GM20000 (cell line): ENCODE measurements at regions not wholly inside any gene's neighbourhood (a gene's known extent, or its start where the extent isn't known, plus 50 kb on each side); places are given as distances from the start of the nearest gene placed in this dataset.
"Not testable (repeated sequence)": the region's sequence is repeated elsewhere in the genome, so short reads cannot be mapped to it uniquely, and the experiment has no call there.

Source experiments
- DNase-seq: peaks from one replicate; pipeline ENCODE4 v3.0.0; 2012; ENCODE audit warnings: low spot score
- TF ChIP-seq, protein P1 (sequence below): IDR thresholded peaks from 2 replicates; pipeline ENCODE4 v1.5.1; 2012; ENCODE audit warnings: mild to moderate bottlenecking, control low read depth; ENCODE audit errors: extremely low read depth, missing control alignments

GRCh38 chr2:16240402-16240801 is 300.1 kb downstream of the MYCN start:
- no peak for DNase-seq
- TF ChIP-seq, protein P1, sequence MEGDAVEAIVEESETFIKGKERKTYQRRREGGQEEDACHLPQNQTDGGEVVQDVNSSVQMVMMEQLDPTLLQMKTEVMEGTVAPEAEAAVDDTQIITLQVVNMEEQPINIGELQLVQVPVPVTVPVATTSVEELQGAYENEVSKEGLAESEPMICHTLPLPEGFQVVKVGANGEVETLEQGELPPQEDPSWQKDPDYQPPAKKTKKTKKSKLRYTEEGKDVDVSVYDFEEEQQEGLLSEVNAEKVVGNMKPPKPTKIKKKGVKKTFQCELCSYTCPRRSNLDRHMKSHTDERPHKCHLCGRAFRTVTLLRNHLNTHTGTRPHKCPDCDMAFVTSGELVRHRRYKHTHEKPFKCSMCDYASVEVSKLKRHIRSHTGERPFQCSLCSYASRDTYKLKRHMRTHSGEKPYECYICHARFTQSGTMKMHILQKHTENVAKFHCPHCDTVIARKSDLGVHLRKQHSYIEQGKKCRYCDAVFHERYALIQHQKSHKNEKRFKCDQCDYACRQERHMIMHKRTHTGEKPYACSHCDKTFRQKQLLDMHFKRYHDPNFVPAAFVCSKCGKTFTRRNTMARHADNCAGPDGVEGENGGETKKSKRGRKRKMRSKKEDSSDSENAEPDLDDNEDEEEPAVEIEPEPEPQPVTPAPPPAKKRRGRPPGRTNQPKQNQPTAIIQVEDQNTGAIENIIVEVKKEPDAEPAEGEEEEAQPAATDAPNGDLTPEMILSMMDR: no peak

GRCh38 chr2:16239296-16239850 is 299.0 kb downstream of the MYCN start:
- DNase-seq: no peak
- TF ChIP-seq, protein P1: no peak

GRCh38 chr2:16238786-16239185 is 298.4 kb downstream of the MYCN start:
- TF ChIP-seq, protein P1: no peak
- no peak for DNase-seq

DNA sequence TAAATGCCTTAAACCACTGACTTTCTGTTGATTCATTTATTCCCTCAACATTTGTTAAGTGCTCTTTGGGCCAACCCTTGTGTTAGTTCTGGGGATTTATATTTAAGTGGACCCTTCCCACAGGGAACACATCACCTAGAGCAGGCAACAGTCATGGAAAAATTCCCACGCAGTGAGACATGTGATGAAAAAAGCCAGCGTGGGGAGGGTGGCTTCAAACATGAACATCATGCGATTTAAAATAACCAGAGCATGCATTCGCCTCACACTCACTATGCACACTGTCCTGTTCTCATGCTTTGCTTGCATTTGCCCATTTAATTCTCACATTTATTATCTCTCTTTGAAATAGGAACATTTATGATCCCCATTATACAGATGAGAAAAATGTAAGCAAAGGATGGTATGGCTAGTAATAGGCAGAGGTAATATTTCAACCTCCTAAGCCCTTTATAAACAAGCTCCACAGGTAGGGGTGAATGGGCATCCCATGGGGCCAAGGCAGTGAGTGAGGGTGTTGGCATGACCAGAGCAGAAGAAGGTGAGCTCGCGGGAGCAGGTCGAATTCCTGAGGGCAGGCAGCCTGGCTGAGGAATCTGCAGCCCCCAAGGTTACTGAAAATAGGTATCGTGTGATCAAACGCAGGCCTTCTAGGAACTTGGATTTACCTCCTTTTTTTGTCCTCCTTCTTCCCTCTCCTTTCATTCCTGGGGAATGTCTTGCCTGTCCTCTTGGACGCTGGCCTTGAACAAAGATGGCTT is 297.8 kb downstream of the MYCN start:
- TF ChIP-seq, protein P1: no peak
- no peak for DNase-seq

GRCh38 chr2:16235747-16236146 is 295.4 kb downstream of the MYCN start:
- TF ChIP-seq, protein P1: no peak
- DNase-seq: no peak

GRCh38 chr2:16235291-16235690 is 294.9 kb downstream of the MYCN start:
- DNase-seq: not testable (repeated sequence)

DNA sequence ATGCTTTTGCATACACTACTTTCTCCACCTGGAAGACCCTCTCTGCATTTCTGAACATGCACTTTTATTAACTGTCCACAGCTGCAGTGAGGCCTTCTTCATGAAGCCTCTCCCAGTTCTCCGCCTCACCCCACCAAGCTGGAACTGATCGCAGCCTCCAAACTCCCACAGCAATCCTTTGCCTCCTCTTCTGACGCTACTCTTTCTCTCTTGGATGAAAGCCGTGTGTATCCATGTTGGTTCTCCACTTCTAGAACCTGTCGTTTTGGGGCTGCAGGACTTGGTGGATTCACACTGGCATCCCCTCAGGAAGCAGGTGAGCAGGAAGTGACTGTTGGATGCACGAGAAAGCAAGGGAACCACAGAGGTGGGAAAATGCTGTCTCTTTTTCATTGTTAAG is 288.6 kb downstream of the MYCN start:
- TF ChIP-seq, protein P1: no peak
- no peak for DNase-seq

GRCh38 chr2:16228471-16228870 is 288.1 kb downstream of the MYCN start:
- TF ChIP-seq, protein P1: no peak
- DNase-seq: no peak
